Breast epithelium (tissue), 4 donors: ENCODE measurements at regions not wholly inside any gene's neighbourhood (a gene's known extent, or its start where the extent isn't known, plus 50 kb on each side); places are given as distances from the start of the nearest gene placed in this dataset.

Source experiments
- DNase-seq, 2 donors: peaks; one replicate each; pipeline ENCODE4 v3.0.0-alpha.2; 2019; ENCODE audit warnings: low spot score in 2 of 2
- H3K27ac ChIP-seq, 2 donors: fragments of 200-600 bp; sonication (generic) in 1 of 2; one replicate each; pipeline ENCODE4 v1.5.1; 2016 to 2019; ENCODE audit warnings: mild to moderate bottlenecking in 1 of 2
- H3K27me3 ChIP-seq, 2 donors: fragments of 200-600 bp; sonication (generic) in 1 of 2; one replicate each; pipeline versions ENCODE4 v1.5.1 to v1.6.0; 2017 to 2019; ENCODE audit warnings: control low read depth in 1 of 2, mild to moderate bottlenecking in 1 of 2
- H3K36me3 ChIP-seq: fragments of 200-600 bp; one replicate; pipeline ENCODE4 v1.5.1; 2019
- H3K4me1 ChIP-seq, 2 donors: fragments of 200-600 bp; sonication (generic); one replicate each; pipeline ENCODE4 v1.5.1; 2016 to 2019; ENCODE audit warnings: control low read depth in 1 of 2
- H3K4me3 ChIP-seq, 3 donors: fragments of 200-600 bp; sonication (generic); 1 replicate in 2 of 3; 2 replicates in 1 of 3; pipeline ENCODE4 v1.5.1; 2016 to 2019; ENCODE audit warnings: mild to moderate bottlenecking in 3 of 3, moderate library complexity in 2 of 3
- H3K9me3 ChIP-seq, 2 donors: fragments of 200-600 bp; sonication (generic) in 1 of 2; one replicate each; pipeline ENCODE4 v1.5.1; 2016 to 2019; ENCODE audit warnings: control low read depth in 1 of 2
- CTCF ChIP-seq, 3 donors: fragments of 450-650 bp; IDR thresholded peaks; one replicate each; pipeline ENCODE4 v1.5.1; 2016 to 2017; ENCODE audit warnings: antibody characterized with exemption in 3 of 3, mild to moderate bottlenecking in 3 of 3, moderate library complexity in 3 of 3
- POLR2A ChIP-seq: fragments of 450-650 bp; IDR thresholded peaks from one replicate; pipeline ENCODE4 v1.6.1; 2016; ENCODE audit warnings: antibody characterized with exemption, mild to moderate bottlenecking, moderate library complexity
- POLR2AphosphoS5 ChIP-seq, 3 donors: sonication (generic); formaldehyde crosslinking; IDR thresholded peaks; one replicate each; pipeline ENCODE4 v1.6.1; 2017; ENCODE audit warnings: antibody characterized with exemption in 3 of 3
- intact Hi-C: fragments of 100-400 bp; cut with DNase I; formaldehyde crosslinking; loops from one replicate; pipeline ENCODE4 v1.15.1; 2023; ENCODE audit warnings: low total_unique reads

- TF ChIP-seq POLR2A (no peak), POLR2AphosphoS5 (IDR thresholded peaks at IDR 0.05) (no peak), CTCF (IDR thresholded peaks at IDR 0.05) (no peak)
- Histone ChIP-seq H3K27me3 (peaks cover 0 to 4% of the 10 kb centered on the region in 2 donors), H3K4me3 (no peak overlapping the region), H3K9me3 (no peaks in the 10 kb centered on the region), H3K27ac (no peak overlapping the region), H3K36me3 (no peaks in the 10 kb centered on the region), H3K4me1 (no peaks in the 10 kb centered on the region)
- intact Hi-C loops = no loop called here
- DNase-seq = no peak
Observed at GRCh38 chr21:41011098-41011731, 156.7 kb upstream of the BACE2 start.

DNA sequence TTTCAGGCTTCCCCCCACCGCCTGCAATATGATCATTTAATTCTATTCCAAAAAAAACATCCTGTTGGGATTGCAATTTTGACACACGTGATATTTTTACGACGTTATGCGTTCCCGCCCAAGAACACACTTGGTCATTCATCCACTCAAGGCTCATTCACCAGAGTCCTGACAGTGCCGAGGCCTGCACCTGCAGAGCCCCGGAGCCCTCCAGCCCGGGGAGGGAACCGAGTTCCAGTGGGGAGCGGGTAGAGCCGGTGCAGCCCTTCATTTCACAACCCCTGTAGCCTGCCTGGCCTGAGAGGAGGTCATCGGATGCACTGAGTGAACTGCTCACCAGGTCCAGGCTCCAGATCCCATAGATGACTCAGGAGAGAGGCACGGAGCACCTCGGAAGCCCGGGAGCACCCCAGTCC lies 156.0 kb upstream of the BACE2 start:
- DNase-seq = no peak
- intact Hi-C loops = no loop called here
- Histone ChIP-seq H3K36me3 (no peaks in the 10 kb centered on the region), H3K4me3 (no peak overlapping the region), H3K4me1 (no peaks in the 10 kb centered on the region), H3K27ac (no peak overlapping the region), H3K27me3 (peaks cover 0 to 4% of the 10 kb centered on the region in 2 donors), H3K9me3 (no peaks in the 10 kb centered on the region)
- TF ChIP-seq POLR2A (no peak), CTCF (IDR thresholded peaks at IDR 0.05) (no peak), POLR2AphosphoS5 (IDR thresholded peaks at IDR 0.05) (no peak)

GRCh38 chr21:41012425-41012824 lies 155.5 kb upstream of the BACE2 start:
- Histone ChIP-seq H3K27ac (no peak overlapping the region), H3K36me3 (no peaks in the 10 kb centered on the region), H3K9me3 (no peaks in the 10 kb centered on the region), H3K4me3 (no peak overlapping the region), H3K27me3 (peaks cover 0 to 4% of the 10 kb centered on the region in 2 donors), H3K4me1 (no peaks in the 10 kb centered on the region)
- no peak for DNase-seq
- intact Hi-C loops = no loop called here
- no peak for TF ChIP-seq CTCF (IDR thresholded peaks at IDR 0.05)
- no peak for TF ChIP-seq POLR2A
- no peak for TF ChIP-seq POLR2AphosphoS5 (IDR thresholded peaks at IDR 0.05)

DNA sequence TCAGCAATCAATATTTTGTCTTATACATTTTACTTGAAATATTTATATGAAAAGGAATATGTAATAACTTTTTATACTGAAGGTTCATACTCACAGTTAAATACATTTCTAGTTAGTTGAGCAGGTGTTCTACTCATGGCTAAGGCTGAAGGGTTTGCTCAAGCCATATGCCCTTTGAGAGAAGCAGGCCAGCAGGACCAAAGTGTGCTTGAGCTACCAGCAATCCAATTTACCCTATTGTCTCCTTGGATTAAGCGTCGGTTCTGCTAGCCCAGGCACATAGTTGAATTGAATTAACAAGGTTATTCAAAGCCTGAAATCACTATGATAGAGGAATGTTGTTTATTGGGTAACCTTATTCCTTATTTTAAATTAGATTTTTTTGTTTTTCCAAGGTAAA lies 151.5 kb upstream of the BACE2 start:
- H3K4me3 ChIP-seq = no peak overlapping the region
- no peaks in the 10 kb centered on the region for H3K9me3 ChIP-seq
- no peak for DNase-seq
- TF ChIP-seq POLR2A (no peak), CTCF (IDR thresholded peaks at IDR 0.05) (no peak), POLR2AphosphoS5 (IDR thresholded peaks at IDR 0.05) (no peak)
- H3K4me1 ChIP-seq = no peaks in the 10 kb centered on the region
- intact Hi-C loops = no loop called here
- no peaks in the 10 kb centered on the region for H3K36me3 ChIP-seq
- H3K27me3 ChIP-seq = no peaks in the 10 kb centered on the region
- no peak overlapping the region for H3K27ac ChIP-seq

DNA sequence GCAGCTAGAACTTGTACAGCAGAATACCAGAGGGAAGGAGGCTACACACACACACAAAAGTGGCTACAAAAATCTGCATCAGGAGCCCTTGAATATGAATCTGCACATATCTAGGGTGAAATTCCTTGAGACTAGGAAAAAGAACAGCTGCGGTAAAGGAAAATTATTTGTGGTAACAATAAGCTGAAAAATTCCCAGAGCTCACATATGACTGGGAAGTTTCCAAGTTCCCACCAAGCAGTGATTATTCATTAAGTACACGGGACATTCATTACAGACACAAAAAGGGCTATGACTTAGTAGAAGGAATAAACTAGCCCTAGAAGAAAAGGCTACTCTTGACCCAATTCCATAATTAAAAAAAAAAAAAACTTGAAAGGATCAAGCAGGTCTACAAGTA lies 149.5 kb upstream of the BACE2 start:
- intact Hi-C loops = no loop called here
- no peak for TF ChIP-seq CTCF (IDR thresholded peaks at IDR 0.05)
- no peak for TF ChIP-seq POLR2A
- no peak for TF ChIP-seq POLR2AphosphoS5 (IDR thresholded peaks at IDR 0.05)
- Histone ChIP-seq H3K27ac (no peak overlapping the region), H3K9me3 (no peaks in the 10 kb centered on the region), H3K27me3 (no peaks in the 10 kb centered on the region), H3K4me3 (no peak overlapping the region), H3K36me3 (no peaks in the 10 kb centered on the region), H3K4me1 (no peaks in the 10 kb centered on the region)
- no peak for DNase-seq
